ENCODE measurements at regions not wholly inside any gene's neighbourhood (a gene's known extent, or its start where the extent isn't known, plus 50 kb on each side); places are given as distances from the start of the nearest gene placed in this dataset.
A peak's percentile ranks its signal among the peaks of the same experiment; 100 is the strongest.

DNA sequence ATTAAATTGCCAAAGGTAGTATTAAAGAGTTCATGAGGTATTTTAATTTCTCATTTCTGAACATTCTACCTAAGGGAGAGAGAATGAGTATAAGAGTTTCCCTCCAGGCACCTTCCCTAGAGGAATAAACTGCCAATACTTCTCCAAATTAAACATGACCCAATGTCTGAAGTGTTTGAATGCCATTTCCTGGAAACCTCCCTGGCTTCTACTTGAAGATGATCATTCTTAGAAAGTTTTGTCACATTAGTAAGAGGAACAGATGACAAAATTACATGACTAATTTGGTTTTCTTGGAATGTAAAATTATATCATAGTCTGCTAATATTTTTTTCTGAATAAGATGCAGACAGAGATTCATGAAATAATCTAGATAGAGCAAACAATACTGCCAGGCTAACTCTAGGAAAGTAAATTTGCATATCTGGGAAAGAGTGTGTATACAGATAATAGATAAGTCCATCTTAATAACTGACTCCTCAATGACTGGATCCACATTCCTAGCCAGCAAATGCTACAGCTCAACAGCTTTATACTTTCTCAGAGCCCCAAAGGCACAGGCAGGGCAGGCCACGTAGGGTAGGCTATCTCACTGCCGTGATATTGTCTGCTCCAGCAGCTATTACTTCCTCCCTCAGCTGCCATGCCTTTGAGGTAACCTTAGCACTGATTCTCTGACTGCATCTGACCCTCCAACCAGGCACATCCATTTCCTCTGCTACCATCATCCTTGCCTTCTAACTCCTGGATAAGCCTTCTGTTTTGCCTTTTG lies 630.8 kb upstream of the PIK3C3 start:
- WGBS: 48% methylated on average over 2 of the region's 2 CpGs
- Histone ChIP-seq H3K9ac (ENCODE audit: low read length) (no peak overlapping the region), H3K4me3 (ENCODE audit: insufficient read depth in 1 of 2, low read depth in 1 of 2, low read length in 2 of 2) (no peak overlapping the region), H2BK12ac (ENCODE audit: low read length in 2 of 2) (peak overlapping the region in 1 of 2 experiments; percentile 46), H3K14ac (ENCODE audit: low read length in 2 of 2) (no peak overlapping the region), H4K8ac (ENCODE audit: low read length) (peak overlapping the region; percentile 9), H3K23ac (ENCODE audit: low read length in 2 of 2) (no peak overlapping the region), H3K27me3 (ENCODE audit: control insufficient read depth in 1 of 2, insufficient read depth in 1 of 2, low read length in 2 of 2) (no peaks in the 10 kb centered on the region), H3K9me3 (ENCODE audit: control insufficient read depth, low read length) (peaks cover 3% of the 10 kb centered on the region), H2BK120ac (ENCODE audit: low read depth, low read length) (no peak overlapping the region), H2AFZ (ENCODE audit: low read depth, low read length) (no peak overlapping the region), H3K36me3 (ENCODE audit: control insufficient read depth in 1 of 2, insufficient read depth in 2 of 2, low read depth in 1 of 2, low read length in 2 of 2) (no peaks in the 10 kb centered on the region), H2BK5ac (ENCODE audit: low read depth, low read length, poor library complexity, severe bottlenecking) (no peak overlapping the region), H2AK5ac (ENCODE audit: low read length, severe bottlenecking) (no peak overlapping the region), H4K91ac (ENCODE audit: low read length) (no peak overlapping the region), H3K79me1 (replicated peaks; ENCODE audit: low read length, poor library complexity, severe bottlenecking) (no peaks in the 10 kb centered on the region), H3K4ac (ENCODE audit: low read depth in 1 of 2, low read length in 2 of 2) (peak overlapping the region in 1 of 2 experiments; percentile 16), H3K27ac (ENCODE audit: low read length, poor library complexity, severe bottlenecking) (no peak overlapping the region), H3K4me1 (ENCODE audit: control insufficient read depth, insufficient read depth, low read depth, low read length) (no peaks in the 10 kb centered on the region), H3K18ac (ENCODE audit: low read depth in 1 of 2, low read length in 2 of 2) (peak overlapping the region; percentile 52 to 88), H2BK15ac (ENCODE audit: low read depth, poor library complexity, severe bottlenecking) (no peak overlapping the region), H3K4me2 (ENCODE audit: low read length, poor library complexity, severe bottlenecking) (no peak overlapping the region)
- DNase-seq: peak; percentile 26

DNA sequence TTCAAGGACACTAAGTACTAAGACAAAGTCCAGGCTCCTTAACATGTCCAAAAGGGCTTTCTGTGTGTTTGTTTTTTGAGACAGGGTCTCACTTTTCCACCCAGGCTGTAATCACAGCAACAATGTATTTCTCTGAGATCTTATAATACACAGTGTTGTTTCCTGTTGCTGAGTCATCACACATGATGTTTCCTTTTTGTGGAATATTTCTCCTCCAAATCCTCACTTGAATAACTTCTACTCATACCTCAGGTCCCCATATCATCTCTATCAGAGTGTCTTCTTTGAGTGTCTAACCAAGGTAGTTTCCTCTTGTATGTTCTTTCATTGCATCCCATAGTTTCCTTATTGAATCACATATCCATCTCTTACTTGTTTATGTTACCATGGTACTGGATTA lies 632.0 kb upstream of the PIK3C3 start:
- Histone ChIP-seq H3K4me3 (ENCODE audit: insufficient read depth in 1 of 2, low read depth in 1 of 2, low read length in 2 of 2) (no peak overlapping the region), H3K9ac (ENCODE audit: low read length) (no peak overlapping the region), H3K27ac (ENCODE audit: low read length, poor library complexity, severe bottlenecking) (no peak overlapping the region), H2BK120ac (ENCODE audit: low read depth, low read length) (no peak overlapping the region), H4K8ac (ENCODE audit: low read length) (no peak overlapping the region), H3K18ac (ENCODE audit: low read depth in 1 of 2, low read length in 2 of 2) (no peak overlapping the region), H3K27me3 (ENCODE audit: control insufficient read depth in 1 of 2, insufficient read depth in 1 of 2, low read length in 2 of 2) (no peaks in the 10 kb centered on the region), H3K4ac (ENCODE audit: low read depth in 1 of 2, low read length in 2 of 2) (no peak overlapping the region), H4K91ac (ENCODE audit: low read length) (no peak overlapping the region), H2BK5ac (ENCODE audit: low read depth, low read length, poor library complexity, severe bottlenecking) (no peak overlapping the region), H3K23ac (ENCODE audit: low read length in 2 of 2) (no peak overlapping the region), H2BK12ac (ENCODE audit: low read length in 2 of 2) (no peak overlapping the region), H2AK5ac (ENCODE audit: low read length, severe bottlenecking) (no peak overlapping the region), H3K4me2 (ENCODE audit: low read length, poor library complexity, severe bottlenecking) (no peak overlapping the region), H3K14ac (ENCODE audit: low read length in 2 of 2) (no peak overlapping the region), H3K4me1 (ENCODE audit: control insufficient read depth, insufficient read depth, low read depth, low read length) (no peaks in the 10 kb centered on the region), H2AFZ (ENCODE audit: low read depth, low read length) (no peak overlapping the region), H3K9me3 (ENCODE audit: control insufficient read depth, low read length) (peaks cover 3% of the 10 kb centered on the region), H2BK15ac (ENCODE audit: low read depth, poor library complexity, severe bottlenecking) (no peak overlapping the region), H3K36me3 (ENCODE audit: control insufficient read depth in 1 of 2, insufficient read depth in 2 of 2, low read depth in 1 of 2, low read length in 2 of 2) (no peaks in the 10 kb centered on the region), H3K79me1 (replicated peaks; ENCODE audit: low read length, poor library complexity, severe bottlenecking) (no peaks in the 10 kb centered on the region)
- DNase-seq: peak; percentile 56

DNA sequence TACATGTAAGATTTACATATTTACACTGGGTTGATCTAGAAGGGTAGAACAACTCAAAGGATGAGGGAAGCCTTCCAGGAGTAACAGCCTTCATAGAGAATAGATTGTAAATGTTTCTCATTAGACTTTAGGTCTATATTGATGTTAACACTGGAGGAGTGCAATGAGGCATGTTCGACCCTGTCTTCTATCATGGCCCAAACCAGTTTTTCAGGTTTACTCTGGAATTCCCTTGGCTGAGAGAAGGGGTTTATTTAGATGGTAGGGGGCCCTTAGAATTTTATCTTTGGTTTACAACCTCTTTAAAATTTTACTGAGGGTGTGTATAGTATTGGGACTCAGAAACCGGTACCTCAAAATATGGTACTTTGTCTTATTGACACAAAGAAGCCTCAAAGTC lies 634.9 kb upstream of the PIK3C3 start:
- H3K9me3 ChIP-seq (ENCODE audit: control insufficient read depth, low read length): peaks cover 3% of the 10 kb centered on the region
- WGBS: 89% methylated on average over 2 of the region's 2 CpGs
- H3K4me3 ChIP-seq (ENCODE audit: insufficient read depth in 1 of 2, low read depth in 1 of 2, low read length in 2 of 2): no peak overlapping the region
- H2BK12ac ChIP-seq (ENCODE audit: low read length in 2 of 2): no peak overlapping the region
- no peak overlapping the region for H2AFZ ChIP-seq (ENCODE audit: low read depth, low read length)
- H2BK15ac ChIP-seq (ENCODE audit: low read depth, poor library complexity, severe bottlenecking): no peak overlapping the region
- no peak overlapping the region for H3K18ac ChIP-seq (ENCODE audit: low read depth in 1 of 2, low read length in 2 of 2)
- H2BK120ac ChIP-seq (ENCODE audit: low read depth, low read length): no peak overlapping the region
- DNase-seq: no peak
- no peak overlapping the region for H3K14ac ChIP-seq (ENCODE audit: low read length in 2 of 2)
- H3K4me2 ChIP-seq (ENCODE audit: low read length, poor library complexity, severe bottlenecking): no peak overlapping the region
- H3K27ac ChIP-seq (ENCODE audit: low read length, poor library complexity, severe bottlenecking): no peak overlapping the region
- H2BK5ac ChIP-seq (ENCODE audit: low read depth, low read length, poor library complexity, severe bottlenecking): no peak overlapping the region
- no peak overlapping the region for H4K8ac ChIP-seq (ENCODE audit: low read length)
- H4K91ac ChIP-seq (ENCODE audit: low read length): no peak overlapping the region
- no peak overlapping the region for H3K4ac ChIP-seq (ENCODE audit: low read depth in 1 of 2, low read length in 2 of 2)
- H3K4me1 ChIP-seq (ENCODE audit: control insufficient read depth, insufficient read depth, low read depth, low read length): no peaks in the 10 kb centered on the region
- H3K36me3 ChIP-seq (ENCODE audit: control insufficient read depth in 1 of 2, insufficient read depth in 2 of 2, low read depth in 1 of 2, low read length in 2 of 2): no peaks in the 10 kb centered on the region
- no peak overlapping the region for H2AK5ac ChIP-seq (ENCODE audit: low read length, severe bottlenecking)
- H3K27me3 ChIP-seq (ENCODE audit: control insufficient read depth in 1 of 2, insufficient read depth in 1 of 2, low read length in 2 of 2): no peaks in the 10 kb centered on the region
- no peaks in the 10 kb centered on the region for H3K79me1 ChIP-seq (replicated peaks; ENCODE audit: low read length, poor library complexity, severe bottlenecking)
- H3K9ac ChIP-seq (ENCODE audit: low read length): no peak overlapping the region
- H3K23ac ChIP-seq (ENCODE audit: low read length in 2 of 2): no peak overlapping the region

DNA sequence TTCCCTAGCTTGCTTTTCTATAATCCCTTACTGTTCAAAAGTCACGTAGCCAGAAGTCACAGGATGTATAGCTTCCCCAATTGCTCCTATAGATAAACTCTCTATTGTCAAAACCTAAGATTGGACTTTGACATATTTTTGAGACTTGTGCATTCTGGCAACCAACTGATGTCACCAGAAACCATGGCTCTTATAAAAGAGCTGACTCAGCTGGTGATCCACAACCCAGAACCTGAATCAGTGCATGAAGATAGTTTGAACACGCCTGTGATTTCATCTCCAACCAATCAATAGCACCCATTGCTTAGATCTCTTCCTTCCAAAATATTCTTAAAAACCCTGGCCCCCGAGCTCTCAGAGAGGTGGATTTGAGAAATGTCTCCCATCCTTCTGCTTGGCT lies 639.9 kb upstream of the PIK3C3 start:
- 92% methylated on average over 3 of the region's 3 CpGs for WGBS
- H3K9ac ChIP-seq (ENCODE audit: low read length): no peak overlapping the region
- peaks cover 4% of the 10 kb centered on the region for H3K9me3 ChIP-seq (ENCODE audit: control insufficient read depth, low read length)
- H2BK120ac ChIP-seq (ENCODE audit: low read depth, low read length): no peak overlapping the region
- H2BK12ac ChIP-seq (ENCODE audit: low read length in 2 of 2): no peak overlapping the region
- no peak overlapping the region for H4K91ac ChIP-seq (ENCODE audit: low read length)
- no peaks in the 10 kb centered on the region for H3K79me1 ChIP-seq (replicated peaks; ENCODE audit: low read length, poor library complexity, severe bottlenecking)
- no peak overlapping the region for H3K4me3 ChIP-seq (ENCODE audit: insufficient read depth in 1 of 2, low read depth in 1 of 2, low read length in 2 of 2)
- DNase-seq: no peak
- H2BK5ac ChIP-seq (ENCODE audit: low read depth, low read length, poor library complexity, severe bottlenecking): no peak overlapping the region
- H3K18ac ChIP-seq (ENCODE audit: low read depth in 1 of 2, low read length in 2 of 2): no peak overlapping the region
- no peak overlapping the region for H3K14ac ChIP-seq (ENCODE audit: low read length in 2 of 2)
- H2AFZ ChIP-seq (ENCODE audit: low read depth, low read length): no peak overlapping the region
- H3K36me3 ChIP-seq (ENCODE audit: control insufficient read depth in 1 of 2, insufficient read depth in 2 of 2, low read depth in 1 of 2, low read length in 2 of 2): no peaks in the 10 kb centered on the region
- H2BK15ac ChIP-seq (ENCODE audit: low read depth, poor library complexity, severe bottlenecking): no peak overlapping the region
- no peak overlapping the region for H3K23ac ChIP-seq (ENCODE audit: low read length in 2 of 2)
- no peak overlapping the region for H2AK5ac ChIP-seq (ENCODE audit: low read length, severe bottlenecking)
- no peak overlapping the region for H4K8ac ChIP-seq (ENCODE audit: low read length)
- H3K4me1 ChIP-seq (ENCODE audit: control insufficient read depth, insufficient read depth, low read depth, low read length): no peaks in the 10 kb centered on the region
- H3K27ac ChIP-seq (ENCODE audit: low read length, poor library complexity, severe bottlenecking): no peak overlapping the region
- H3K4me2 ChIP-seq (ENCODE audit: low read length, poor library complexity, severe bottlenecking): no peak overlapping the region
- no peak overlapping the region for H3K4ac ChIP-seq (ENCODE audit: low read depth in 1 of 2, low read length in 2 of 2)
- H3K27me3 ChIP-seq (ENCODE audit: control insufficient read depth in 1 of 2, insufficient read depth in 1 of 2, low read length in 2 of 2): no peaks in the 10 kb centered on the region
